ENCODE measurements at regions not wholly inside any gene's neighbourhood (a gene's known extent, or its start where the extent isn't known, plus 50 kb on each side); places are given as distances from the start of the nearest gene placed in this dataset.

DNA sequence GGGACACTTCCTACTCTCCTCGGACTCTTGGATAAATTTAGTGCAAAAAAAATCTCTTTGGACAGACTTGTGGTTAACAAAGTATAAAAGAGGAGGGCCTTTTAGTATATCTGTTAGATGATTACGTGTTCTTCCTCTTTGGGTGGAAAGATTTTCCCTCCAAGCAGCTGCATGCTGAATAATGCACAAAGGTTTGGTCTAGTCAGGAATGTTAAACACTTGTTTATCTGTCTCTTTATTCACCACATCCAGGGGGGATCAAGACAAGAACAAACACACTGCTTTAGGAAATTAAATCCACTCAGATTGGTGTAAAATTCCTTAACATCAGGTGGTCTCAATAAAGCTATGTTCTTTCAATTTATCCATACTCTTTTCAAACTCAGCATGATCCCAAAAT, 260.9 kb upstream of the CHD6 start:
- no peaks in the 10 kb centered on the region for H3K9me3 ChIP-seq

DNA sequence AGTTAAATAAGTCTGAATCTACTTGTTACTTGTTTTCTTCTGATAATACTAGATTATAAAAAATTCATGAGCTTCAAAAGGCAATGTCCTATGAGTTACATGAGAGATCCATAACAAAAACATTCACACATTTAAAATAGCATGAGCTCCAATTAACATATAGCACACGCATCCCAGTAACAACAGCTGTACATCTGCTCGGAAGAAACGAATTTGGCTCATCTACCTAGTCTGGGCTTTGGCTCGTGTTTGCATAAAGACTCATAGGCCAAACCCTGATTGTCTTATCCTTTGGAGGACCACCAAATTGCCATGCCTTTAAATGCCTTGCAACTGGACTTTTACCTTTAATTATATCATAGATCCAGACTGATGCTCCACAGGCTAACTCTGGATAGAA, 259.7 kb upstream of the CHD6 start:
- no peaks in the 10 kb centered on the region for H3K4me1 ChIP-seq
- H3K9me3 ChIP-seq, result no peaks in the 10 kb centered on the region
- DNase-seq (ENCODE audit: low spot score), result no peak
- H3K4me3 ChIP-seq, result no peak overlapping the region
- no peak overlapping the region for H3K27ac ChIP-seq
- H3K36me3 ChIP-seq, result no peaks in the 10 kb centered on the region
- no peaks in the 10 kb centered on the region for H3K27me3 ChIP-seq
- TF ChIP-seq, protein P1, sequence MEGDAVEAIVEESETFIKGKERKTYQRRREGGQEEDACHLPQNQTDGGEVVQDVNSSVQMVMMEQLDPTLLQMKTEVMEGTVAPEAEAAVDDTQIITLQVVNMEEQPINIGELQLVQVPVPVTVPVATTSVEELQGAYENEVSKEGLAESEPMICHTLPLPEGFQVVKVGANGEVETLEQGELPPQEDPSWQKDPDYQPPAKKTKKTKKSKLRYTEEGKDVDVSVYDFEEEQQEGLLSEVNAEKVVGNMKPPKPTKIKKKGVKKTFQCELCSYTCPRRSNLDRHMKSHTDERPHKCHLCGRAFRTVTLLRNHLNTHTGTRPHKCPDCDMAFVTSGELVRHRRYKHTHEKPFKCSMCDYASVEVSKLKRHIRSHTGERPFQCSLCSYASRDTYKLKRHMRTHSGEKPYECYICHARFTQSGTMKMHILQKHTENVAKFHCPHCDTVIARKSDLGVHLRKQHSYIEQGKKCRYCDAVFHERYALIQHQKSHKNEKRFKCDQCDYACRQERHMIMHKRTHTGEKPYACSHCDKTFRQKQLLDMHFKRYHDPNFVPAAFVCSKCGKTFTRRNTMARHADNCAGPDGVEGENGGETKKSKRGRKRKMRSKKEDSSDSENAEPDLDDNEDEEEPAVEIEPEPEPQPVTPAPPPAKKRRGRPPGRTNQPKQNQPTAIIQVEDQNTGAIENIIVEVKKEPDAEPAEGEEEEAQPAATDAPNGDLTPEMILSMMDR (IDR thresholded peaks at IDR 0.05), result no peak

More for the DNA sequence above, 260.9 kb upstream of the CHD6 start:
- no peaks in the 10 kb centered on the region for H3K27me3 ChIP-seq
- no peaks in the 10 kb centered on the region for H3K4me1 ChIP-seq
- no peak overlapping the region for H3K27ac ChIP-seq
- DNase-seq (ENCODE audit: low spot score), result no peak
- no peak overlapping the region for H3K4me3 ChIP-seq
- no peaks in the 10 kb centered on the region for H3K36me3 ChIP-seq
- TF ChIP-seq, protein P1 (IDR thresholded peaks at IDR 0.05), result no peak

DNA sequence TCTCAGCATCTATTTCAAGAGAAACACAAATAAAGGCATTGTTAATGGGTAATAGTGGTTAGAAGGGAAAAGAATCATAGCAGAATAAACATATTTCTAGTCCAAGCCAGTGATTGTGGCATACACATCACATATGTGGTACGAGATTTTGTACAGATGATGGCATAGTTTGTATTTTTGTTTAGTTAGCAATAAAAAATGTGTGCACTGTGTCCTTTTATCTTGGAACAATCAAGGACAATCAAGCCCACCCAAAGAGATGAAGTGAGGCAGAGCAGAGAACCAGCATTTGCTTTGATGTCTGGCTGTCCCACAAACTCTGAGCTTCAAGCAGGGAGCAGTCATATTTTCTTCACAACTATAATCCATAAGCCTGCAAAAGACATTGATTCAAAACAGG, 256.5 kb upstream of the CHD6 start:
- TF ChIP-seq, protein P1 (IDR thresholded peaks at IDR 0.05), result no peak
- Histone ChIP-seq H3K9me3 (no peaks in the 10 kb centered on the region), H3K27me3 (no peaks in the 10 kb centered on the region), H3K4me1 (no peaks in the 10 kb centered on the region), H3K36me3 (no peaks in the 10 kb centered on the region), H3K4me3 (no peak overlapping the region), H3K27ac (no peak overlapping the region)
- DNase-seq (ENCODE audit: low spot score), result no peak

DNA sequence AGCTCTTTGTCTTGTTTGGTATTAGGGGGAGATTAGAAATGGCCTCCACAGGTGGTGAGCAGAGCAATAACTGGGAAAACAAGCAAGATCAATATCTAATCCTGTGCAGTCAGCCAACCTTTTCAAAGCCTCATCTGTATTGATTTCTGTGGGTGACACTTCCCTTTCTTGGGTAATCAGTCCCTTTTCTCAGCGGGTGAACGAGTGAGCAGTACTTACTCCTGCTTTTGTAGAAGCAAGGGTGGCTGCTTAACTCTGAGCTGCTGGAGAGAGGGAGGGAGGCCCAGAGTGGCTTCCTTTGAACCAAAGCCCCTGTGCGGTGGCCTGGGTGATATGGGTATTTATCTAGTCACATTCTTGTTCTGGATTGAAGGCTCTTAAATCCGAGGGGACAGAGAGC, 254.8 kb upstream of the CHD6 start:
- H3K27ac ChIP-seq, result no peak overlapping the region
- H3K4me1 ChIP-seq, result no peaks in the 10 kb centered on the region
- no peaks in the 10 kb centered on the region for H3K36me3 ChIP-seq
- H3K4me3 ChIP-seq, result no peak overlapping the region
- DNase-seq (ENCODE audit: low spot score), result no peak
- no peaks in the 10 kb centered on the region for H3K27me3 ChIP-seq
- peaks cover 0 to 13% of the 10 kb centered on the region in 2 donors for H3K9me3 ChIP-seq
- TF ChIP-seq, protein P1 (IDR thresholded peaks at IDR 0.05), result no peak

DNA sequence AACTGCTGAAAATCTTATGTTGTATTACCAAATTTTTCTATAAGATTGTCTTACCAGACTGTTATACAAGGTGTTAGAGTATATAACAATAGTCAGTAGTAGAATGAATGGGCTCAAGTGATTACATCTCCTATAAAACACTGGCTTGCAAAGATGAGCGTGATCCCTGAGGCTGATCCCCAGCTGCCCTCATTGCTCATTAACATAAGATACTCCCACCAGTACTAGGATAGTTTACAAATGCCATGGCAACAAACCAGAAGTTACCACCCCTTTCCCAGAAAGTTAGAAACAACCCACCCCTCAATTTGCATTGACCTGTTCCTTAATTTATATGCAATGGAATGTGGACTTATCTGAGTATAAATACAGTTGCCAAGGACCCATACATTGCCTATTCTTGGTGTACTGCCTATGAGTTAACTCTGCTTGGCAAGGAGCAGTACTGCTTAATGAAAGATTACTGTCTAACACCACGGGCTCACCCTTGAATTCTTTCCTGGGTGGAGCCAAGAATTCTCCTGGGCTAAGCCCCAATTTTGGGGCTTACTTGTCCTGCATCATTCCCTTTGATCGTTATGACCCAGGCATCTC, 252.8 kb upstream of the CHD6 start:
- Histone ChIP-seq H3K36me3 (no peaks in the 10 kb centered on the region), H3K27me3 (no peaks in the 10 kb centered on the region), H3K27ac (no peak overlapping the region), H3K4me1 (no peaks in the 10 kb centered on the region), H3K4me3 (no peak overlapping the region), H3K9me3 (peaks cover 0 to 16% of the 10 kb centered on the region in 2 donors)
- no peak for DNase-seq (ENCODE audit: low spot score)
- TF ChIP-seq, protein P1 (IDR thresholded peaks at IDR 0.05), result no peak

DNA sequence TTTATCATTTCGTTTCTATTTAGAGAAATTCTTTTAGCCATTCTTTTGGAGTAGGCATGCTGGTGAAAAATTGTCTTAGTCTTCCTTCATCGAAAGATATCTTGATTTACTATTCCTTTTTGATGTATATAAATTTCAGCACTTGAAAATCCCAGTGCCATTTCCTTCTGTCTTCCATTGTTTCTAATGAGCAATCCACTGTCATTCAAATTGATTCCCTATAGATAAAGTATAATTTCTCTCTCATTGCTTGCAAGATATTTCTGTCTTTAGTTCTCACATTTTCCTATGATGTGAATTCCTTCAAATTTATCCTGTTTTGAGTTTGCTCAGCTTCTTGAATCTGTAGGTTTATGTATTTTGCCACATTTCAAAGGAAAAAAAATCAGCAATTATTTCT, 251.1 kb upstream of the CHD6 start:
- Histone ChIP-seq H3K9me3 (peaks cover 0 to 16% of the 10 kb centered on the region in 2 donors), H3K36me3 (no peaks in the 10 kb centered on the region), H3K27me3 (no peaks in the 10 kb centered on the region), H3K27ac (no peak overlapping the region), H3K4me3 (no peak overlapping the region), H3K4me1 (no peaks in the 10 kb centered on the region)
- no peak for DNase-seq (ENCODE audit: low spot score)
- TF ChIP-seq, protein P1 (IDR thresholded peaks at IDR 0.05), result no peak
